Myocyte (in vitro differentiated cells): ENCODE measurements at regions not wholly inside any gene's neighbourhood (a gene's known extent, or its start where the extent isn't known, plus 50 kb on each side); places are given as distances from the start of the nearest gene placed in this dataset.
A peak's percentile ranks its signal among the peaks of the same experiment; 100 is the strongest.

Experiments
- DNase-seq: peaks from one replicate; pipeline ENCODE4 v3.0.0-alpha.2; 2012; ENCODE audit warnings: low read depth

- no peak for DNase-seq
Measured at GRCh38 chr6:4591218-4591617, 185.0 kb upstream of the CDYL start.

GRCh38 chr6:4589295-4589694, 186.9 kb upstream of the CDYL start:
- DNase-seq: no peak

- no peak for DNase-seq
Measured at GRCh38 chr6:4588581-4588980, 187.6 kb upstream of the CDYL start.

- DNase-seq: no peak
Measured at GRCh38 chr6:4588163-4588562, 188.0 kb upstream of the CDYL start.

- no peak for DNase-seq
Measured at GRCh38 chr6:4587171-4587570, 189.0 kb upstream of the CDYL start.

GRCh38 chr6:4586469-4586859, 189.7 kb upstream of the CDYL start:
- DNase-seq: no peak

GRCh38 chr6:4585682-4586468, 190.3 kb upstream of the CDYL start:
- peak; percentile 7 for DNase-seq

- no peak for DNase-seq
Measured at GRCh38 chr6:4584801-4585200, 191.4 kb upstream of the CDYL start.

GRCh38 chr6:4582506-4583417, 193.4 kb upstream of the CDYL start:
- DNase-seq: no peak

- DNase-seq: peak; percentile 78
Measured at GRCh38 chr6:4581468-4582385, 194.5 kb upstream of the CDYL start.

- no peak for DNase-seq
Measured at GRCh38 chr6:4580361-4580760, 195.8 kb upstream of the CDYL start.

GRCh38 chr6:4577406-4577805, 198.8 kb upstream of the CDYL start:
- peak; percentile 42 for DNase-seq

GRCh38 chr6:4575714-4576113, 200.5 kb upstream of the CDYL start:
- peak; percentile 14 for DNase-seq

- DNase-seq: no peak
Measured at GRCh38 chr6:4574007-4574406, 202.2 kb upstream of the CDYL start.

- no peak for DNase-seq
Measured at GRCh38 chr6:4571011-4571410, 205.2 kb upstream of the CDYL start.

- peak; percentile 38 for DNase-seq
Measured at GRCh38 chr6:4568138-4568537, 208.1 kb upstream of the CDYL start.

GRCh38 chr6:4567141-4567540, 209.1 kb upstream of the CDYL start:
- no peak for DNase-seq

GRCh38 chr6:4565301-4566250, 210.6 kb upstream of the CDYL start:
- DNase-seq: no peak

GRCh38 chr6:4564801-4565271, 211.4 kb upstream of the CDYL start:
- DNase-seq: peak; percentile 11

- DNase-seq: no peak
Measured at GRCh38 chr6:4563877-4564276, 212.3 kb upstream of the CDYL start.
